Neural crest cell (in vitro differentiated cells): ENCODE measurements at regions not wholly inside any gene's neighbourhood (a gene's known extent, or its start where the extent isn't known, plus 50 kb on each side); places are given as distances from the start of the nearest gene placed in this dataset.
A peak's percentile ranks its signal among the peaks of the same experiment; 100 is the strongest.

Experiments used
- DNase-seq: peaks from one replicate; pipeline ENCODE4 v3.0.0; 2021; ENCODE audit warnings: low read depth, mixed read lengths, low spot score
- H3K27ac Mint-ChIP-seq: one replicate; pipeline ENCODE4 v1.8.0; 2021; ENCODE audit warnings: mild to moderate bottlenecking, mixed read lengths; ENCODE audit not compliant: unreplicated experiment
- H3K27me3 Mint-ChIP-seq: 2 replicates; pipeline ENCODE4 v1.8.0; 2021; ENCODE audit warnings: low read depth, mild to moderate bottlenecking, mixed read lengths
- H3K36me3 Mint-ChIP-seq: 2 replicates; pipeline ENCODE4 v1.8.0; 2021; ENCODE audit warnings: low read depth, mild to moderate bottlenecking, mixed read lengths
- H3K4me1 Mint-ChIP-seq: 2 replicates; pipeline ENCODE4 v1.8.0; 2021; ENCODE audit warnings: mixed read lengths
- H3K4me3 Mint-ChIP-seq: one replicate; pipeline ENCODE4 v1.8.0; 2021; ENCODE audit warnings: mild to moderate bottlenecking, mixed read lengths
- H3K9me3 Mint-ChIP-seq: 2 replicates; pipeline ENCODE4 v1.8.0; 2021; ENCODE audit warnings: mixed read lengths
- TF ChIP-seq, protein P1 (sequence below): fragments of 200-600 bp; sonication (generic); conservative IDR thresholded peaks from 2 replicates; pipeline ENCODE4 v1.5.0; 2021; ENCODE audit warnings: antibody characterized with exemption, mild to moderate bottlenecking

DNA sequence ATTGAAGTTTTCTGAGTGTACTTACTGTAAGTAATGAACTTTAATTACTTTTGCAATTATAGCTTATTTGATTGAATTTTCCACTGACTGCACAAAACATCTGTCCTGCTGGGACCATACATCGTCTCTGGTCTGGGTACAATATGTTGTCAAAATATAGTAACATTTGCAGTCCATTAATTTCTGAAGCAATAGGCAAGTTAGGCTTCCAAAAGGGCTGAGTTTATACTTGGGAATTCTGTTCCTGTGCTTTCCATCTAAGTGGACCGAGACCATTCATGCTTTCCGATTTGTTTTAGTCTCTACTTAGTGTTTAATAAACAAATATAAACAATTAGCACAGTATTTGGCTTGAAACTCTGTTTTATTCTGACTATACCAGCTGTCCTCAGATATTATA lies 139.3 kb downstream of the RFPL4B start:
- H3K4me1 Mint-ChIP-seq = peaks cover 32% of the 10 kb centered on the region
- H3K36me3 Mint-ChIP-seq = peaks cover 2% of the 10 kb centered on the region
- H3K4me3 Mint-ChIP-seq = no peak overlapping the region
- TF ChIP-seq, protein P1, sequence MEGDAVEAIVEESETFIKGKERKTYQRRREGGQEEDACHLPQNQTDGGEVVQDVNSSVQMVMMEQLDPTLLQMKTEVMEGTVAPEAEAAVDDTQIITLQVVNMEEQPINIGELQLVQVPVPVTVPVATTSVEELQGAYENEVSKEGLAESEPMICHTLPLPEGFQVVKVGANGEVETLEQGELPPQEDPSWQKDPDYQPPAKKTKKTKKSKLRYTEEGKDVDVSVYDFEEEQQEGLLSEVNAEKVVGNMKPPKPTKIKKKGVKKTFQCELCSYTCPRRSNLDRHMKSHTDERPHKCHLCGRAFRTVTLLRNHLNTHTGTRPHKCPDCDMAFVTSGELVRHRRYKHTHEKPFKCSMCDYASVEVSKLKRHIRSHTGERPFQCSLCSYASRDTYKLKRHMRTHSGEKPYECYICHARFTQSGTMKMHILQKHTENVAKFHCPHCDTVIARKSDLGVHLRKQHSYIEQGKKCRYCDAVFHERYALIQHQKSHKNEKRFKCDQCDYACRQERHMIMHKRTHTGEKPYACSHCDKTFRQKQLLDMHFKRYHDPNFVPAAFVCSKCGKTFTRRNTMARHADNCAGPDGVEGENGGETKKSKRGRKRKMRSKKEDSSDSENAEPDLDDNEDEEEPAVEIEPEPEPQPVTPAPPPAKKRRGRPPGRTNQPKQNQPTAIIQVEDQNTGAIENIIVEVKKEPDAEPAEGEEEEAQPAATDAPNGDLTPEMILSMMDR = no peak
- H3K27me3 Mint-ChIP-seq = no peaks in the 10 kb centered on the region
- H3K27ac Mint-ChIP-seq = no peak overlapping the region
- peaks cover 11% of the 10 kb centered on the region for H3K9me3 Mint-ChIP-seq
- no peak for DNase-seq

DNA sequence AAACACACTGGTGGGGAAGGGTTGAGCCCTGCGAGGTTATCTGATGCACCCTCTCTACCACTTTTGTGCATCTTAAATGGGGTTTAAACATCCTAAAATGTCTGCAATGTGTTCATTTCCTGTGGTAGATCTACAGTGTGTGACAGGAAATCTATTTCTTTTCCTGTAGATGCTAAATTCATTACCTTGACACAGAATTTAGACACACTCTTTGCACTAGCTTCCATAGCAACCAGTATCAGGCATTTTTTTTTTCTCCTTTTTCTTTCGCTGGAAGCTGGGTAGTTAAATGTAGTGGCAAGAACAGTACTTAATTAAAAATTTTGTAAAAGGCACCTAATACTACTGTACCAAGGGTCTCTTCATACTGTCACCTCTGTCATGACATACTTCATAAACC lies 141.1 kb downstream of the RFPL4B start:
- peaks cover 2% of the 10 kb centered on the region for H3K36me3 Mint-ChIP-seq
- TF ChIP-seq, protein P1 = no peak

DNA sequence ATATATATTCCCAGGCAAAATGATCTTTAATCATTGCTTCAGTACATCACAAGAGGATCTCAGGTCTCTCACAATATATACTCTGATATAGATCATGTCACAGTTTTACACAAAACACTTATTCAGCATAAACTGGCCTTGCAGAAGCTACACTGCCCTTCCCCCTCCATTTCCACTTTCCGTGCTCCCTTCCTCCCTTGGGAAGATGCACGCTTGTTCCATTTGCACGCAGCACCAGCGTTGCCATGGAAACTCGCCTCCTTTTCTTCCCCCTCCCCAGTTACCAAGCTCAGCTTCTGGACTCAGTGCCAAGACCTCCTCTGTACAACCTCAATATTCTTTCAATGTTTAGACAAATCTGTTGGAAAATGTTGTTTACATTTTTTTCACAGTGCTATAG lies 154.6 kb downstream of the RFPL4B start:
- TF ChIP-seq, protein P1 = no peak
- Mint-ChIP-seq H3K9me3 (peaks cover 3% of the 10 kb centered on the region), H3K27me3 (no peaks in the 10 kb centered on the region), H3K36me3 (peaks cover 6% of the 10 kb centered on the region), H3K4me3 (peak overlapping the region; percentile 78), H3K4me1 (peaks cover 74% of the 10 kb centered on the region), H3K27ac (peak overlapping the region; percentile 30)
- peak; percentile 77 for DNase-seq

More for the DNA sequence above, 141.1 kb downstream of the RFPL4B start:
- H3K4me1 Mint-ChIP-seq = peaks cover 40% of the 10 kb centered on the region
- no peaks in the 10 kb centered on the region for H3K27me3 Mint-ChIP-seq
- H3K27ac Mint-ChIP-seq = no peak overlapping the region
- H3K9me3 Mint-ChIP-seq = peaks cover 14% of the 10 kb centered on the region
- no peak overlapping the region for H3K4me3 Mint-ChIP-seq
- no peak for DNase-seq

DNA sequence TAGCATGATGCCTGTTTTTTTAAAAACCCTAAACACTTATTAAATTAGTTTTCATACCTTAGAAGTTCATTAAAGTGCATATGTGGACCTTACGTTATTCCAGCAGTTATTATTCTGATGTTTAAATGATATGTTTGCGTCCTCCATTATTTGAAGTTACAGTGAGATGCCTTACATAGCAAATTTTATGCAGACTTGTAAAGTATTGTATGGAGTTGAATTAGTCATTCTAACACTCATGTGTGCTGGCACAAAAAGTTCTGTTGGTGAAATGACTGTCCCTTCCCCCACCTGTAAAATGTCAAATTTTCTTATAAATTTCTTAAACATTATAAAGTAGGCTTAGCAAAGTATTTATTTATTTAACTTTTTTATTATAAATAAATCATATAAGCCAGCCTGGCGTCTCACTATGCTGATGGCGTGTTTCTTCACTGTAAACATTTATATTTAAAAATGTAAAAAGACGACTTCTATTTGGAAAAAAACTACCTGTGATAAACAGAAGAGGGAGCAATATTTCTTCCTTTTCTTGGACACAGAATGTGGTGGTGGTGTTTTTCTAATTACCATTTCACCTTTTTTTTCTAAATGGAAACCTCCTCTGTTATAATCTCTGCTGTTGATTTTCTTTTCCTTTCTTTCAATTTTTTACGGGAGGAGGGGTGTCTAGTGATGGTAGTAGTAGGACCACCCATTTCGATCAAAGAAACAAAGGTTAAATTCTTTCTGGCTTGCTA lies 155.4 kb downstream of the RFPL4B start:
- H3K36me3 Mint-ChIP-seq = peaks cover 6% of the 10 kb centered on the region
- H3K4me3 Mint-ChIP-seq = peak overlapping the region; percentile 81
- peaks cover 78% of the 10 kb centered on the region for H3K4me1 Mint-ChIP-seq
- TF ChIP-seq, protein P1 = peak; percentile 67
- H3K27me3 Mint-ChIP-seq = no peaks in the 10 kb centered on the region
- peaks cover 5% of the 10 kb centered on the region for H3K9me3 Mint-ChIP-seq
- H3K27ac Mint-ChIP-seq = peak overlapping the region; percentile 97
- DNase-seq = peak; percentile 2

DNA sequence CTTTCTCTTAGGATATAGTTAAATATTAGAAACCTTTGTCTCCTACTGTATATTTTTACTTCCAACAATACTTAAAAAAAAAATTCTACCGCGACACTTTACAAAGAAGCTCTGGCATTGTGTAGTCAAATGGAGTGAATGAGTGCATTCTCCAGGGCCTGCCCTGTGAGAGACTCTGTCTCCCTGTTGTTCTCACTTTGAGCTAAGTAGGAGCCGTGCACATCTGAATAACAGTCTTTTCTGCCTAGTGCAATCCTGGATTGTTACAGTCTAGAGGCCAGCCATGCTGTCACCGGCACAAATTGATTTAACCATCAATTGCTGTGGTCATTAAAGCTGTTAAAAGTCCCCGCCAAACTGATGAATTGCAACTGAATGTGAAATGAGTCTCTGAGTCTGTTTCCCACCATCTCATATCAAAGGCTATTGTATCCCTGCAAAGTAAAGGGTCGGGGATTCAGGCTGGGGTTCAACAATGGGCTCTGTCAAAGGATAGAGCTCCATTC lies 156.0 kb downstream of the RFPL4B start:
- Mint-ChIP-seq H3K4me1 (peaks cover 79% of the 10 kb centered on the region), H3K27me3 (no peaks in the 10 kb centered on the region), H3K4me3 (peak overlapping the region; percentile 81), H3K36me3 (peaks cover 7% of the 10 kb centered on the region), H3K9me3 (peaks cover 6% of the 10 kb centered on the region), H3K27ac (peak overlapping the region; percentile 97)
- TF ChIP-seq, protein P1 = no peak
- DNase-seq = peak; percentile 48
